T-helper 17 cell (primary cell): ENCODE measurements at regions not wholly inside any gene's neighbourhood (a gene's known extent, or its start where the extent isn't known, plus 50 kb on each side); places are given as distances from the start of the nearest gene placed in this dataset.

Experiments
- ATAC-seq: fragments of 150-1000 bp; cut with Tn5 transposase; 2 replicates; pipeline ENCODE4 v1.10.0; 2021; ENCODE audit warnings: mild to moderate bottlenecking, moderate library complexity
- DNase-seq, 3 donors: peaks; one replicate each; pipeline versions ENCODE4 v3.0.0 to v3.0.0-alpha.2; 2020 to 2021
- H3K9me3 ChIP-seq: one replicate; pipeline ENCODE4 v1.7.0; 2013; ENCODE audit warnings: low read length, mild to moderate bottlenecking; ENCODE audit not compliant: control insufficient read depth, poor library complexity, severe bottlenecking
- H3K27ac Mint-ChIP-seq: one replicate; pipeline ENCODE4 v1.8.0; 2022; ENCODE audit warnings: mild to moderate bottlenecking, moderate library complexity, mixed read lengths
- H3K27me3 Mint-ChIP-seq: one replicate; pipeline ENCODE4 v1.8.0; 2022; ENCODE audit warnings: mixed read lengths
- H3K36me3 Mint-ChIP-seq: one replicate; pipeline ENCODE4 v1.8.0; 2022; ENCODE audit warnings: low read depth, mixed read lengths
- H3K4me1 Mint-ChIP-seq: one replicate; pipeline ENCODE4 v1.8.0; 2022; ENCODE audit warnings: mild to moderate bottlenecking, mixed read lengths
- H3K4me3 Mint-ChIP-seq: one replicate; pipeline ENCODE4 v1.8.0; 2022; ENCODE audit warnings: mild to moderate bottlenecking, moderate library complexity, mixed read lengths

DNA sequence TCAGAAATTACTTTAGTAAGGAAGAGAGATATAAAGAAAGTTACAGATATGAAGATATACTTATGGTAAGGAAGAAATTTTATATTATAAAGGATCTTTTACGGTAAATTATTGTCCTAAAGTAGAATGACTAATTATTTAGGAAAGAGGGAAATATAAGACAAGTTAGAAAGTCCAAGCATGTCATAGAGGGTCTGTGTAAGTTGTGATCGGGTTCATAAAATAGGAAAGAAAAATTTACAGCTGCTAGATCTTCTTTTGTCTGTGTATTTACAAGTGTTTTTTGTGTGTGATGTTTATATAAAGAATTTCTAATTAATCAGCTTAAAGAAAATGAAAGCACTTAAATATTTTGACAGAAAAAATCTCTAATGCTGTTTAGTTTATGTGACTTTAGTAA, 1054.9 kb upstream of the DIAPH2 start:
- no peaks in the 10 kb centered on the region for H3K36me3 Mint-ChIP-seq
- H3K4me3 Mint-ChIP-seq, result no peak overlapping the region
- no peaks in the 10 kb centered on the region for H3K4me1 Mint-ChIP-seq
- no peaks in the 10 kb centered on the region for H3K27me3 Mint-ChIP-seq
- ATAC-seq (no peak), DNase-seq (no peak)
- no peaks in the 10 kb centered on the region for H3K9me3 ChIP-seq
- H3K27ac Mint-ChIP-seq, result no peak overlapping the region

- H3K4me3 Mint-ChIP-seq, result no peak overlapping the region
- H3K4me1 Mint-ChIP-seq, result no peaks in the 10 kb centered on the region
- H3K27me3 Mint-ChIP-seq, result no peaks in the 10 kb centered on the region
- ATAC-seq (no peak), DNase-seq (no peak)
- no peak overlapping the region for H3K27ac Mint-ChIP-seq
- H3K36me3 Mint-ChIP-seq, result no peaks in the 10 kb centered on the region
- no peaks in the 10 kb centered on the region for H3K9me3 ChIP-seq
These were observed 1044.4 kb upstream of the DIAPH2 start for GRCh38 chrX:95640226-95640625.

GRCh38 chrX:95645738-95646137, 1038.9 kb upstream of the DIAPH2 start:
- DNase-seq (no peak), ATAC-seq (no peak)
- no peaks in the 10 kb centered on the region for H3K9me3 ChIP-seq
- Mint-ChIP-seq H3K36me3 (no peaks in the 10 kb centered on the region), H3K27ac (no peak overlapping the region), H3K27me3 (no peaks in the 10 kb centered on the region), H3K4me3 (no peak overlapping the region), H3K4me1 (no peaks in the 10 kb centered on the region)

DNA sequence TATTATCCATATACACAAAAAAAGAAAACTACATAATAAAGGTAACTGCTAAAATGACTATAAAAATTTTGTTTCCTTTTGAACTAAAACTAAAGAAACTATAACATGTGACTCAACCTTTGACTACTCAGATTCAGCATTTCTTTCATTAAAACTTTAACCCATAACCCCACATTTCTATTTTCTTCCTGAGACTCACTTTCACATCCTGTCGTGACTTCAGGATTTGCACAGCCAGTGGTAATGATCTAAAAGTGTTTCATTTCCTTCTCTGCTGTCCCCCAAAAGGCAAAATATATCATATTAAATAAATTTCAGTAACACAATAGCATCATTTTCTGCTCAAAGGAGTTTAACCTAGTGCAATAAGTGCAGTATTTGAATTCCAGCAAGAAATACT, 1022.4 kb upstream of the DIAPH2 start:
- Mint-ChIP-seq H3K4me3 (no peak overlapping the region), H3K27ac (no peak overlapping the region)
- ATAC-seq, result no peak

DNA sequence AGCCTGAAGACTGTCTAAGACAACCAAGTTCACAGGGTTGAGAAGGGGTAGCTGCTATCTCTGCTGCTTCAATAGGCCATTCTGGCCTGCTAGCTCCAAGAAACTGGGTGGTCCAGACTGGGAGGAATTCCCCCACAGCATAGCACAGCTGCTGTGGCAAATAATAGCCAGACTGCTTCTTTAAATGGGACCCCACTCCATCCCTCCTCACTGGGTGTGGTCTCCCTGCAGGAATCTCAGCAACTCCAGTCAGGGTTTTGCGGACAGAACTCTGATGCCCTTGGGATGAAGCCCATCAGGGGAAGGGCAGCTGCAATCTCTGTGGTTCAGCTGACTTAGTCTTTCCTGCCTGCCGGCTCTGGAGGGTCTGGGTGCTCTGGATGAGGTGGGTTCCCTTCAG, 1018.6 kb upstream of the DIAPH2 start:
- Mint-ChIP-seq H3K27me3 (no peaks in the 10 kb centered on the region), H3K4me1 (no peaks in the 10 kb centered on the region), H3K36me3 (no peaks in the 10 kb centered on the region), H3K27ac (no peak overlapping the region), H3K4me3 (no peak overlapping the region)
- ATAC-seq (no peak), DNase-seq (no peak)
- no peaks in the 10 kb centered on the region for H3K9me3 ChIP-seq

More for the DNA sequence above, 1022.4 kb upstream of the DIAPH2 start:
- Mint-ChIP-seq H3K27me3 (no peaks in the 10 kb centered on the region), H3K4me1 (no peaks in the 10 kb centered on the region), H3K36me3 (peaks cover 2% of the 10 kb centered on the region)
- no peaks in the 10 kb centered on the region for H3K9me3 ChIP-seq
- no peak for DNase-seq

- ATAC-seq (no peak), DNase-seq (no peak)
- no peak overlapping the region for H3K4me3 Mint-ChIP-seq
- no peaks in the 10 kb centered on the region for H3K4me1 Mint-ChIP-seq
- H3K27ac Mint-ChIP-seq, result no peak overlapping the region
- H3K9me3 ChIP-seq, result no peaks in the 10 kb centered on the region
- H3K36me3 Mint-ChIP-seq, result no peaks in the 10 kb centered on the region
- H3K27me3 Mint-ChIP-seq, result no peaks in the 10 kb centered on the region
These were observed 1009.6 kb upstream of the DIAPH2 start for GRCh38 chrX:95675011-95675410.

GRCh38 chrX:95675794-95676193, 1008.8 kb upstream of the DIAPH2 start:
- Mint-ChIP-seq H3K4me3 (no peak overlapping the region), H3K27me3 (no peaks in the 10 kb centered on the region), H3K36me3 (no peaks in the 10 kb centered on the region), H3K27ac (no peak overlapping the region), H3K4me1 (no peaks in the 10 kb centered on the region)
- H3K9me3 ChIP-seq, result no peaks in the 10 kb centered on the region
- DNase-seq (no peak), ATAC-seq (no peak)

GRCh38 chrX:95678679-95679078, 1006.0 kb upstream of the DIAPH2 start:
- no peak for ATAC-seq
- no peaks in the 10 kb centered on the region for H3K9me3 ChIP-seq
- Mint-ChIP-seq H3K4me3 (no peak overlapping the region), H3K4me1 (no peaks in the 10 kb centered on the region), H3K27me3 (no peaks in the 10 kb centered on the region), H3K36me3 (no peaks in the 10 kb centered on the region), H3K27ac (no peak overlapping the region)
- no peak for DNase-seq

DNA sequence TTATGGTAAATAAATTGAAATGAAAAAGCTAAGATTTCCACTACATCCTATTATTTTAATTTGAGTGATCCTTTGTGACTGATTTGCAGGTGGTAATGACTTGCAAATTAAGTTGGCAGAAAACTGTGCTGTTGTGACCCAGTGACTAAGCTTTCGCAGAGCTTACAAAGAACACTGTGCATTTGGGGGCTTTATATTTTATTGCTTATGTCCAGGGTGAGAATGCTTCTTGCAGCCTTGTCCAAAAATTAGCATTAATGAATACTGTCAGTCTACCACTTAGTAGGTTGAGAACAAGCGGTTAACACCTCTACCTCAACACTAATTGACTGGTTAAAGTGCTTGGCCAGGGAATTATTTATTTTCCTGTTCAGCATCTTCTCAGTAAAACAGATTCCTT, 991.3 kb upstream of the DIAPH2 start:
- DNase-seq, result no peak
- Mint-ChIP-seq H3K36me3 (no peaks in the 10 kb centered on the region), H3K4me1 (no peaks in the 10 kb centered on the region), H3K27ac (no peak overlapping the region), H3K27me3 (no peaks in the 10 kb centered on the region), H3K4me3 (no peak overlapping the region)
- ATAC-seq, result no peak
- no peaks in the 10 kb centered on the region for H3K9me3 ChIP-seq

GRCh38 chrX:95703696-95704095, 980.9 kb upstream of the DIAPH2 start:
- no peak overlapping the region for H3K4me3 Mint-ChIP-seq
- H3K9me3 ChIP-seq, result no peaks in the 10 kb centered on the region
- no peaks in the 10 kb centered on the region for H3K27me3 Mint-ChIP-seq
- DNase-seq (no peak), ATAC-seq (no peak)
- H3K27ac Mint-ChIP-seq, result no peak overlapping the region
- H3K4me1 Mint-ChIP-seq, result no peaks in the 10 kb centered on the region
- H3K36me3 Mint-ChIP-seq, result no peaks in the 10 kb centered on the region

- no peak overlapping the region for H3K4me3 Mint-ChIP-seq
- DNase-seq (no peak), ATAC-seq (no peak)
- H3K9me3 ChIP-seq, result no peaks in the 10 kb centered on the region
- H3K36me3 Mint-ChIP-seq, result no peaks in the 10 kb centered on the region
- H3K27me3 Mint-ChIP-seq, result no peaks in the 10 kb centered on the region
- H3K27ac Mint-ChIP-seq, result no peak overlapping the region
- H3K4me1 Mint-ChIP-seq, result no peaks in the 10 kb centered on the region
These were observed 967.8 kb upstream of the DIAPH2 start for GRCh38 chrX:95716841-95717240.

DNA sequence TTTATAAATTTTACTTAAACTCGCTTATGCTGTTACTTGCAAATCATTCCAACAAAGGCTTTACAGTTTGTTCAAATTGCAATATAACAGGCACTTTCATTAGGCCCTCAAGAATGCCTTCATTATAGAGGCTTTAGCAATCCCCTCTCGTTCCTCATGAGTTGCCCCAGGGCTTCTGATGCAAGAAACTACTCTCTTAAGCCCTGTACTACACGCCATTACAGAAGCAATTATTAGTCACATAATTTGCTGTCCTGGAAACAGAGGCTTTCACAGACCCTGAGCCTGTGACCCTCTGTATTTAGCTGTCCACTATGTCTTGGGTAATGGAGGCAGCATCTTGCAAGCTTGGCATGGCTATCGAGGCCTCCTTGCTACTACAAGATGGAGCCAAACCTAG, 965.9 kb upstream of the DIAPH2 start:
- Mint-ChIP-seq H3K4me1 (no peaks in the 10 kb centered on the region), H3K36me3 (no peaks in the 10 kb centered on the region), H3K27me3 (no peaks in the 10 kb centered on the region), H3K27ac (no peak overlapping the region), H3K4me3 (no peak overlapping the region)
- DNase-seq (no peak), ATAC-seq (no peak)
- H3K9me3 ChIP-seq, result no peaks in the 10 kb centered on the region

DNA sequence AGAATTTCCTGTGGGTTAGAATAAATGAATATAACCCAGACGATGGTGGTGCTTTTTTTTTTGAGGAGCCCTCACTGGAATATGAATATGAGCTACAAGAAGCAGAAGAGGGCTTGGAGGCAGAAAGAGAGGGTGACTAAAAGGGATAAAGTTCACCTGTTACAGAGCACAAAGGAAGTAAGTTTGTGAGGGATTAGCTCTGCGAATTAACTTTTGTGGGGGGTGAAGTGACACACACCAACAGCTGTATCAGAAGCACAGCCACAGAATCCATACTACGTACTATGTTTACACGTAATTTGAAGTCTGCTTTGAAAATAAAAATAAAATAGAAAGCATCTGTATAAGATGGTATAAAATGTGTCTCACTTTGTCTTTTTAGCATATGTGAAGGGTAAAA, 963.6 kb upstream of the DIAPH2 start:
- Mint-ChIP-seq H3K36me3 (no peaks in the 10 kb centered on the region), H3K27ac (no peak overlapping the region), H3K27me3 (no peaks in the 10 kb centered on the region), H3K4me3 (no peak overlapping the region), H3K4me1 (no peaks in the 10 kb centered on the region)
- DNase-seq (no peak), ATAC-seq (no peak)
- H3K9me3 ChIP-seq, result no peaks in the 10 kb centered on the region

DNA sequence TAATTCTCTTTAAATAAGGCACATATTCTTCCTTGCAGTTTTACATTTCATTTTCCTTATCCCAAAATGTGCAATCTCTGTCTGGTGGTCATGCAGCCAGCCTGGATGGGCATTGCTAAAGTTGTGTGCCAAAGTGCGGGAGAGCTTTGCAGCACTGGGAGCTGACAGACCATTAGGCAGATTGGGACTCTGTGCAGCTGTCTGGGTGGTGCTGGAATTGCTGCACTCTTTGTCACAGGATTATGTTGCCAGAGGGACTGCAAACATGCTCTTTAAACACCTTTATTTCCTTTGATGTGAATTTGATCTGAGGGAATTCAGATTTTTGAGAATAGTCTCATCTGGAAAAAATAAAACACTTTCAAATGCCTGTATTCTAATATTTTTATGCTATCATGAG, 956.2 kb upstream of the DIAPH2 start:
- ATAC-seq (no peak), DNase-seq (no peak)
- H3K9me3 ChIP-seq, result no peaks in the 10 kb centered on the region
- no peaks in the 10 kb centered on the region for H3K36me3 Mint-ChIP-seq
- H3K4me3 Mint-ChIP-seq, result no peak overlapping the region
- no peaks in the 10 kb centered on the region for H3K27me3 Mint-ChIP-seq
- H3K4me1 Mint-ChIP-seq, result no peaks in the 10 kb centered on the region
- no peak overlapping the region for H3K27ac Mint-ChIP-seq

DNA sequence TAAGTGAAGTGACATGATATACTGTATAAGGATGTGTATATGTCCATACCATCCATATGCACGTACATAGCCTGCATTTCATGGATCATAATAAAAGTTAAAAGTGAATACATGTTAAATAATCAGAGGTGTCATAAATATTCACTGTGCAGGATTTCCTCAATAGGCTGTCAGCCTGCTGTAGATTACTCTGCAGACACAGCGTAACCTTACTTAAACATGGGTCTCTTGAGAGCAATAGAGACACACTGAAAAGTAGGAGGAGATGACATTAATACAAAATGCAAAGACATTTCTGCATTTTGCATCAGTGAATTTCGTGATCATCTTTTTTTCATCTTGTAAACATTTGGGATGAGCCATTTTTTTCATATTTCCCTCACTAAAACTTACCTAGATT, 955.2 kb upstream of the DIAPH2 start:
- DNase-seq (no peak), ATAC-seq (no peak)
- H3K27ac Mint-ChIP-seq, result no peak overlapping the region
- H3K4me1 Mint-ChIP-seq, result no peaks in the 10 kb centered on the region
- no peaks in the 10 kb centered on the region for H3K9me3 ChIP-seq
- H3K36me3 Mint-ChIP-seq, result no peaks in the 10 kb centered on the region
- no peaks in the 10 kb centered on the region for H3K27me3 Mint-ChIP-seq
- H3K4me3 Mint-ChIP-seq, result no peak overlapping the region
